Caco-2 (cell line): ENCODE measurements at regions not wholly inside any gene's neighbourhood (a gene's known extent, or its start where the extent isn't known, plus 50 kb on each side); places are given as distances from the start of the nearest gene placed in this dataset.

ENCODE experiments used
- BruUV-seq: library from RNA; stranded (reverse); fragments of 400-500 nt; replicated peaks from 2 replicates; lab custom pipeline; 2021; lab: Mats Ljungman, UMichigan
- CTCF ChIA-PET: fragments of 300-600 bp; sonication (Branson Sonifier 250); formaldehyde crosslinking; loops from one replicate; lab custom pipeline; 2022; ENCODE audit warnings: antibody characterized with exemption; lab: Charles Lee
- POLR2A ChIA-PET: fragments of 300-600 bp; sonication (Branson Sonifier 250); formaldehyde crosslinking; loops from one replicate; lab custom pipeline; 2022; ENCODE audit warnings: antibody characterized with exemption; lab: Charles Lee
- DNase-seq, 2 experiments: peaks; one replicate each; pipeline versions ENCODE4 v3.0.0 to v3.0.0-alpha.2; 2020 to 2022
- H3K27me3 ChIP-seq: replicated peaks from 2 replicates; pipeline ENCODE4 v1.6.0; 2011; ENCODE audit warnings: low read length; ENCODE audit not compliant: control insufficient read depth, insufficient read depth
- H3K36me3 ChIP-seq: 2 replicates; pipeline ENCODE4 v1.5.1; 2011; ENCODE audit warnings: low read length; ENCODE audit not compliant: control insufficient read depth, insufficient read depth
- H3K4me1 ChIP-seq: fragments of 250-450 bp; sonication (Bioruptor Pico); 2 replicates; pipeline ENCODE4 v1.5.1; 2020; ENCODE audit warnings: mild to moderate bottlenecking
- H3K4me3 ChIP-seq: 2 replicates; pipeline ENCODE4 v1.5.1; 2011; ENCODE audit warnings: low read depth, mild to moderate bottlenecking, control low read depth, low read length
- H3K9me3 ChIP-seq: fragments of 250-450 bp; sonication (Bioruptor Pico); 2 replicates; pipeline ENCODE4 v1.5.1; 2020; ENCODE audit warnings: mild to moderate bottlenecking, moderate library complexity
- H3K27ac Mint-ChIP-seq: one replicate; pipeline ENCODE4 v1.8.0; 2022; ENCODE audit warnings: mixed read lengths; ENCODE audit not compliant: unreplicated experiment
- H3K27me3 Mint-ChIP-seq: one replicate; pipeline ENCODE4 v1.8.0; 2022; ENCODE audit warnings: mixed read lengths; ENCODE audit not compliant: insufficient read depth, unreplicated experiment
- H3K36me3 Mint-ChIP-seq: one replicate; pipeline ENCODE4 v1.8.0; 2022; ENCODE audit warnings: mild to moderate bottlenecking, mixed read lengths; ENCODE audit not compliant: insufficient read depth, unreplicated experiment
- H3K4me1 Mint-ChIP-seq: one replicate; pipeline ENCODE4 v1.8.0; 2022; ENCODE audit warnings: low read depth, mixed read lengths; ENCODE audit not compliant: unreplicated experiment
- H3K4me3 Mint-ChIP-seq: one replicate; pipeline ENCODE4 v1.8.0; 2022; ENCODE audit warnings: mild to moderate bottlenecking, moderate library complexity, mixed read lengths; ENCODE audit not compliant: unreplicated experiment
- H3K9me3 Mint-ChIP-seq: one replicate; pipeline ENCODE4 v1.8.0; 2022; ENCODE audit warnings: mixed read lengths; ENCODE audit not compliant: unreplicated experiment
- intact Hi-C: fragments of 100-400 bp; cut with micrococcal nuclease; formaldehyde crosslinking; loops from one replicate; pipeline ENCODE4 v1.10.0; 2022; ENCODE audit not compliant: unreplicated experiment
- TF ChIP-seq, protein P1 (sequence below), 2 experiments: fragments of 200-600 bp in 1 of 2; IDR thresholded peaks; 1 replicate in 1 of 2; 2 replicates in 1 of 2; pipeline versions ENCODE4 v1.5.1 to v1.8.0; 2011 to 2022; ENCODE audit warnings: antibody characterized with exemption in 1 of 2, control low read depth in 1 of 2, inconsistent platforms in 1 of 2, low read depth in 1 of 2, low read length in 1 of 2, mild to moderate bottlenecking in 1 of 2, moderate library complexity in 1 of 2; ENCODE audit not compliant: insufficient read depth in 1 of 2, severe bottlenecking in 1 of 2, unreplicated experiment in 1 of 2

DNA sequence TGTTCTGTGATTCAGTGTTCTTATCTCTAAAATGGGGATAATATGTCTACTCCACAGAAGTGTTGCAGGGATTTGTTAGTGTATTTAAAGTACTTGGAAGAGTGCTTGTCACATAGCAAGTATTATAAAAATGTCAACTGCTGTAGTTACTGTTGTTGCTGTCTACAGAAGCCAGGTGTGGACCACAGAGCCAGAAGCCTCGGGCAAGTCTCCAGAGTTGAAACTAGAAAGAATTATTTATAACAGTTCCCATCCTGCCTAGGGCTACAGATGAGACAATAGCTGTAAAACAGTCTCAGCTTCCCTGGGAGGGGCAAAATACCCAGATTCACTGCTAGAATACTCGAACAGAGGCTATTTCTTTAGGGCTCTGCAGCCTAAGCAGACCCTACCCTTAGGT is 55.4 kb upstream of the FUT8 start:
- Mint-ChIP-seq H3K27ac (no peak overlapping the region), H3K9me3 (no peaks in the 10 kb centered on the region), H3K27me3 (no peaks in the 10 kb centered on the region), H3K4me3 (no peak overlapping the region), H3K4me1 (peaks cover 12% of the 10 kb centered on the region), H3K36me3 (no peaks in the 10 kb centered on the region)
- POLR2A ChIA-PET = no interaction called here
- no TSS peak for BruUV-seq
- no peaks in the 10 kb centered on the region for H3K36me3 ChIP-seq
- TF ChIP-seq, protein P1, sequence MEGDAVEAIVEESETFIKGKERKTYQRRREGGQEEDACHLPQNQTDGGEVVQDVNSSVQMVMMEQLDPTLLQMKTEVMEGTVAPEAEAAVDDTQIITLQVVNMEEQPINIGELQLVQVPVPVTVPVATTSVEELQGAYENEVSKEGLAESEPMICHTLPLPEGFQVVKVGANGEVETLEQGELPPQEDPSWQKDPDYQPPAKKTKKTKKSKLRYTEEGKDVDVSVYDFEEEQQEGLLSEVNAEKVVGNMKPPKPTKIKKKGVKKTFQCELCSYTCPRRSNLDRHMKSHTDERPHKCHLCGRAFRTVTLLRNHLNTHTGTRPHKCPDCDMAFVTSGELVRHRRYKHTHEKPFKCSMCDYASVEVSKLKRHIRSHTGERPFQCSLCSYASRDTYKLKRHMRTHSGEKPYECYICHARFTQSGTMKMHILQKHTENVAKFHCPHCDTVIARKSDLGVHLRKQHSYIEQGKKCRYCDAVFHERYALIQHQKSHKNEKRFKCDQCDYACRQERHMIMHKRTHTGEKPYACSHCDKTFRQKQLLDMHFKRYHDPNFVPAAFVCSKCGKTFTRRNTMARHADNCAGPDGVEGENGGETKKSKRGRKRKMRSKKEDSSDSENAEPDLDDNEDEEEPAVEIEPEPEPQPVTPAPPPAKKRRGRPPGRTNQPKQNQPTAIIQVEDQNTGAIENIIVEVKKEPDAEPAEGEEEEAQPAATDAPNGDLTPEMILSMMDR (IDR thresholded peaks at IDR 0.05; ENCODE audit: insufficient read depth in 1 of 2, low read depth in 1 of 2, low read length in 1 of 2, severe bottlenecking in 1 of 2, unreplicated experiment in 1 of 2) = no peak
- peaks cover 10% of the 10 kb centered on the region; the same call in 1 of the 2 replicates for H3K4me1 ChIP-seq
- H3K9me3 ChIP-seq = no peaks in the 10 kb centered on the region
- CTCF ChIA-PET = no interaction called here
- no peaks in the 10 kb centered on the region for H3K27me3 ChIP-seq
- intact Hi-C loops = no loop called here
- DNase-seq = no peak
- H3K4me3 ChIP-seq = no peak overlapping the region

DNA sequence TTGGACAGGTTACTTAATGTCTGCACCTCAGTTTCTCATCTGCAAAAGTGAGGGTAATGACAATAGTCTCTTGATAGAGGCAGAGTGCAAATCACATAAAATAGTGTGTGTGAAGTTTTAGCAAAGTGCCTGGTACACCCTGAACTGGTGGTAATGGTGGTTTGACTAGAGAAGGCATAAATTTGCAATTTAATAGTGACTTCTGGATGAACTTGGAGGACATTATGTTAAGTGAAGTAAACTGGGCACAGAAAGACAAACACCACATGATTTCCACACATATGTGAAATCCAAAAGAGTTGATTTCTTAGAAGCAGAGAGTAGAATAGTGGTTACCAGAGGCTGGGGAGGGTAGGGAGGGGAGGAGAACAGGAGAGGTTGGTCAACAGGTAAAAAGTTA is 54.8 kb upstream of the FUT8 start:
- no peaks in the 10 kb centered on the region for H3K9me3 Mint-ChIP-seq
- no peak overlapping the region for H3K4me3 Mint-ChIP-seq
- intact Hi-C loops = no loop called here
- H3K36me3 ChIP-seq = no peaks in the 10 kb centered on the region
- H3K4me1 Mint-ChIP-seq = peaks cover 12% of the 10 kb centered on the region
- H3K27me3 ChIP-seq = no peaks in the 10 kb centered on the region
- no TSS peak for BruUV-seq
- H3K27ac Mint-ChIP-seq = no peak overlapping the region
- H3K9me3 ChIP-seq = no peaks in the 10 kb centered on the region
- H3K27me3 Mint-ChIP-seq = no peaks in the 10 kb centered on the region
- no peak for DNase-seq
- TF ChIP-seq, protein P1 (IDR thresholded peaks at IDR 0.05; ENCODE audit: insufficient read depth in 1 of 2, low read depth in 1 of 2, low read length in 1 of 2, severe bottlenecking in 1 of 2, unreplicated experiment in 1 of 2) = no peak
- POLR2A ChIA-PET = no interaction called here
- H3K4me1 ChIP-seq = peaks cover 10% of the 10 kb centered on the region; the same call in 1 of the 2 replicates
- CTCF ChIA-PET = no interaction called here
- H3K4me3 ChIP-seq = no peak overlapping the region
- H3K36me3 Mint-ChIP-seq = no peaks in the 10 kb centered on the region

DNA sequence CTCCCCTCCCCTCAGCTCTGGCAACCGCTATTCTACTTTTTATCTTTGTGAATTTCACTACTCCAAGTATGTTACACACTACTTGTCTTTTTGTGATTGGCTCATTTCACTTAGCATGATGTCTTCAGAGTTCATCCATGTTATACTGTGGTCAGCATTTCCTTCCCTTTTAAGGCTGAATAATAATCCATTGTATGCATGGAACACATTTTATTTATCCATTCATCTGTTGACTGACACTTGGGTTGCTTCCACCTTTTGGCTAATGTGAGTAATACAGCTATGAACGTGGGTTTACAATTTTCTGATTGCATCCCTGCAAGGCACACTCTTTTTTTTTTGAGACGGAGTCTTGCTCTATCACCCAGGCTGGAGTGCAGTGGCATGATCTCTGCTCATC is 53.0 kb upstream of the FUT8 start:
- CTCF ChIA-PET = interaction anchor here (0.7 to 1.4 kb wide), 3 partner anchors 24 to 73 kb away, joined by 3 read pairs; no protein-coding TSS in a partner anchor
- BruUV-seq = no TSS peak
- no peaks in the 10 kb centered on the region for H3K27me3 Mint-ChIP-seq

More for the DNA sequence above, 53.0 kb upstream of the FUT8 start:
- H3K4me3 ChIP-seq = no peak overlapping the region
- peaks cover 12% of the 10 kb centered on the region for H3K4me1 Mint-ChIP-seq
- TF ChIP-seq, protein P1 (IDR thresholded peaks at IDR 0.05; ENCODE audit: insufficient read depth in 1 of 2, low read depth in 1 of 2, low read length in 1 of 2, severe bottlenecking in 1 of 2, unreplicated experiment in 1 of 2) = peak in 1 of 2 experiments; percentile 12
- no peaks in the 10 kb centered on the region for H3K9me3 Mint-ChIP-seq
- intact Hi-C loops = no loop called here
- H3K9me3 ChIP-seq = no peaks in the 10 kb centered on the region
- no peak overlapping the region for H3K27ac Mint-ChIP-seq
- no peaks in the 10 kb centered on the region for H3K36me3 ChIP-seq
- H3K36me3 Mint-ChIP-seq = no peaks in the 10 kb centered on the region
- peaks cover 10% of the 10 kb centered on the region; the same call in 1 of the 2 replicates for H3K4me1 ChIP-seq
- H3K4me3 Mint-ChIP-seq = no peak overlapping the region
- POLR2A ChIA-PET = no interaction called here
- no peak for DNase-seq
- no peaks in the 10 kb centered on the region for H3K27me3 ChIP-seq
